ENCODE measurements at regions not wholly inside any gene's neighbourhood (a gene's known extent, or its start where the extent isn't known, plus 50 kb on each side); places are given as distances from the start of the nearest gene placed in this dataset.
A peak's percentile ranks its signal among the peaks of the same experiment; 100 is the strongest.
"Not testable (repeated sequence)": the region's sequence is repeated elsewhere in the genome, so short reads cannot be mapped to it uniquely, and the experiment has no call there.

DNA sequence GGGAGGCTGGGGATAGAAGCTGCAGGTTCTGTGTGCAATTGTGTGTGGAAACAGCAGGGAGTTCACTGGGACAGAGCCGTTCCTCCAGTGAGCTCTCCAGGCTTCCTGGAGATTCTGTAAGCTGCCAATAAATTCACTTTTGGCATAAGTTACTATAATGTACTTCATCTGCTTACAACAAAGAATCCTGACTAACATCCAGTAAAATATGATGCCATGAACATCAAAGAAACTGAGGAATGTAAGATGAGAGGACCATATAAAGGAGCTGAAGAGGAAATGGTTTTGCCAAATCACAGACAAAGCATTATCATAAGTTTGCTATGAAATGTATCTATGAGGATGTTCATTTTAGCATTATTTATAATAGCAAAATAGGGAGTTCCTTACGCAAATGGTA, 175.3 kb downstream of the KCNE4 start:
- DNase-seq: no peak

DNA sequence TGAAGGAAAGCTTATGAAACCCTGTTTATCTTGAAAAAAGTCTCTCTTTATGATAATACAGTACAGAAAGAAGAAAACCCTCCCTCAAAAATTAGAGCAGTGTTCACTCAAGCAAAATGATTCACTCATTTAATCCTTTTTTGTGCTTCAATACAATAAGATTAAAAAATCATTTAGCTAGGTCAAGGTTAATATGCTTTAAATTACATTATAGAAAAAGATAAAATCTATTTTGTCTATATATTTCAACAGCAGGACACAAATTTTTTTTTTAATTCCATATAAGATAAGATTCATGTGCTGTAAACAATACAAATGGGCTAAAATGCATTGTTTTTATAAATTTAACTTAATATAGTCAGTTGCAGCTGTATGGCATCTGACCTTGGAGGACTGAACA, 176.9 kb downstream of the KCNE4 start:
- DNase-seq: no peak

DNA sequence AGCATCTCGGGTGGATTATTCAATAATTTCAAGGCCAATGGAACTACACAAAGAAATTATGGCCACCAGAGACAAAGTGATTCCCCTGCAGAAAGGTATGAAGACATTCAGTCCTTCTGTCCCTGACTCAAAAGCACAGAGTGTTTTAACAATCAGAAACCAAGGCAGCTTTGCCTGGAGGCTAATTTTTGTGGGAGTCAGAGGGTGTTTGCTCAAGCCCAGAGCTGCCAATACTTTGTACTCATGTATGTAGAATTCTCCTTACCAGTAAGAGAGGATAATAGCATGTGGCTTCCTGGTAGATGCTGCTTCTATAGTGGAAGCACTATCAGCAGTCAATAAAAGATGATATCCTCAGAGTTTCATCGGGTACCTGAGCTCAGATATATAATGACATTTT, 178.4 kb downstream of the KCNE4 start:
- DNase-seq: no peak

DNA sequence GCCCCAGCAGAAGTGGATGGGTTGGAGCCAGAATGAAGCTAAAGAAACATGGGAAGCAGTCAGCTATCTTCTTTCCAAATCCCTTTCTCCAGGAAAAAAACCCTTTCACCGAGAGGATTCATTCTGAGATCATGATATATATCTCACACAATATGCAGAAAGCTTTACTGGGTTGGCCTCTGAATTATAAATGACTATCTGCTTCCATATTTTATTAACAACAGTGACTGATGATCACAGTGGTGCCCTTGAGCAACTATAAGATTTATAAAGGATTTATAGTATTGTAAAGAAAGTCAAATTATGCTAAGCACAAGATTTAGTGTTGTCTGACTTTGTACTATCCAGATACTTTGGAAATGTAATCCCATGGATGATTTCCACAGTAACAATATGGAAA, 180.3 kb downstream of the KCNE4 start:
- no peak for DNase-seq

DNA sequence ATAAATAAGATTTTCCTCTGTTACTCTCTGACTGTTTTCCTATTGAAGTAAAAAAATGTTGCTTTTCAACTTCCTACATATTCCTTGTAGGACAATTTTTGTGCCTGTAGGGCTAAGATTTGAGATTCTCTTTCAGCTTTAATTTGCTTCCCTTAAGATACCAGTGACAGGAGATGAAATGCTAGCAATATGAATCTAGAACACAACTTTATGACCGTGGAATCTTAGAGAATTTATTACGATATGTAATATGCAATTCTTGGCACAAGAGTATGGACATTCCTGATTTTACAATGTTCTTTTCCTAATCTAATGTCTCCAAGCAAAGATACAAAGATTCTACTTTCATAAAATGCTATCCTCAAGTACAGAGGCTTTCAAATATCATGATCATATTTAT, 180.9 kb downstream of the KCNE4 start:
- no peak for DNase-seq

DNA sequence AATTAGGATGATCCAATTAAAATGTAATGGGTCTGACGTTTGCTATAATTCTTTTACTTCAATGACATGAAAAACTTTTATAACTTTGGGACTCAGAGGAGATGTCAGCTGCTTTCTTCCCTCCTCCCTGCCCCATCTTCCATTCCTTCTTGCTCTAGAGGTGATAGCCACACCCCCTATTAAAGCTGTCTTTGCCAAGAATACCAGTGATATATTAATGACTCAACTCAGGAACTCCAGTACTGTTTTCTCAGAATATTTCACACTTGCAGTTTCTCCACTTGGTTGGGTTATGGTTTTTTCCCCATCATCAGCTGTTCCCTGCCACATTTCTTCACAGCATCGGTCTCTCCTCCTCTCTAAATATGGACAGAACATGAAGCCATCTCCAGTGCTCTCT, 184.0 kb downstream of the KCNE4 start:
- no peak for DNase-seq

DNA sequence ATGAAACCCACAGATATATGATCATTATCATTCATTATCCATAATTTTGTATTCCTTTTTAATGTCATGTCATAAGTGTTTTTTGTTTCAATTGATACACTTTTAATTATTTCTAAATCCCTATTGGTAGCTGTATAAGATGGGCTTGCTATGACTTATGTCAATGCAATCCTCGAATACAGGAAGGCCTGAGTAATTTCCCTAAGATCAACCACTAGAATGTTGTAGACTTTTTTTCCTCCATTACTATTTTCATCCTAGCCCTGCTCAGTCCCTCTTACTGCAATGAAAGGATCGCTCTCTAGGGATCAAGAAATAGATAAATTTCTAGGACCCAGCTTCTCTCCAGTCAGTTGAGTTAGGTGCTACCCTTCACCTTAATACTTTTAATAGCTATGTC, 186.3 kb downstream of the KCNE4 start:
- no peak for DNase-seq

DNA sequence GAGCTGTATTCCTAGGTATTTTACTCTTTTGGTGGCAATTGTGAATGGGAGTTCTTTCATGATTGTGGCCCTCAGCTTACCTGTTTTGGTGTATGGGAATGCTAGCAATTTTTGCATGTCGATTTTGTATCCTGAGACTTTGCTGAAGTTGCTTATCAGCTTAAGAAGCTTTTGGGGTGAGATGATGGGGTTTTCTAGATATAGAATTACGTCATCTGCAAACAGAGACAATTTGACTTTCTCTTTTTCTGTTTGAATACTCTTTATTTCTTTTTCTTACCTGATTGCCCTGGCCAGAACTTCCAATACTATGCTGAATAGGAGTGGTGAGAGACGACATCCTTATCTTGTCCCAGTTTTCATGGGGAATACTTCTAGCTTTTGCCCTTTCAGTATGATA, 191.2 kb downstream of the KCNE4 start:
- no peak for DNase-seq

DNA sequence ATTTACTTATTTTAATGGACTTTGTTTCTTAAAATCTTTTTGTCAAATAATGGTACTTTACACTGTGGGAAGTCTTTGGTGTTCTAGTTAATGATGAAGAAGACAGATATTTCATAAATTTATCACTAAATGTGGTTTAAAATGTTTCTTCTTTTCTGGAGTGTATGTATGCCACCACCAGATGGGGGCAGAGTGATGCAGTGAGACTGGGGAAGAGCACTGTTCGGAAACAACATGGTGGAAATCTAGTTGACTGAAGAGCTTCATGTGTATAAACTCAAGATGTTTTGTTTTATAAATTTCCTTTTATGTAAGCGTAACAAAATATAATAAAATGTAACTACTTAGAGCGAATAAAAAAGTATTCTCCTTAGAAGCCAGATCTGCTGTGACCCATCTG, 195.1 kb downstream of the KCNE4 start:
- peak; percentile 14 for DNase-seq

DNA sequence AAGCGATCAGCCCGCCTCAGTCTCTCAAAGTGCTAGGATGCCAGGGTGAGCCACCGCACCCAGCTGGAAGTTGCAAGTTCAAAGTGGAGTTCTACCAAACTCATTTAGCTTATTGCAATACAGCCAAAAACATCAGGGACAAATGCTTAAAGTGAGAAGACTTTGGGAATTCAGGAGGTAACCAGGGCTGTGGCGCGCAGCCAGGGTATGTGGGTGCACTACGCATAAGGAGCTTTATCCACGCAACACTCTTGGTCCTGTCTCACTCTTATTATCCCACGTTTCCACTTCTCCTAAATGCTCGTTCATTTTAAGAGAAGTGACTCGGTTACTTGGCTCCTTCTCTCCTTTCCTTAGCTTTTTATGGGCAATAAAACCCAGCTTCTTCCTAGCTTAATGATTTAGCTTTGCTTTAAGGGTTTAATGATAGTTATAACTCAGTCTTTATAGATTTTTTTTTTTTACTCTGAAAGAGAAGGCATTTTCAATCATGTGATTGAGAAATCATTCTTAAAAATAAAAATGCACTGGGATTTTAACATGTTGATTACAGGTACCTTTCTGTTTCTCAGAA, 199.8 kb downstream of the KCNE4 start:
- DNase-seq: no peak

DNA sequence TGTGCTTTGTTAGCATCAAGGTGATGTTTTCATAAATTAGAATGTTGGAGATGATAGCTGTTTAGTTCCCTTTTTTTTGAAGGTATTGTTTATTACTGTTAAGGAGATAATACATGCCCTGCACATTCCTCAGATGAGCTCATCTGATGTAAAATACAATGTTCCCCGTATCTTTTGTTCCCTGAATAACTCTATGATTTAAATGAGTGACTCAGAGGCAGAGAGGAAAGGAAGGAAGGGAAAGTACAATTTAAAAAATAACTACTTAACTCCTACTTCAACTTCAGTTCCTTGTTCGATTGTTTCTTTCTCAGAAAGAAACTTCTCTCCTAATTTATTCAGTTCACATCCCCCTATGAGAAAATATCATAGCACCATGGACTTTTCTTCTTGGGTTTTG, 208.7 kb downstream of the KCNE4 start:
- no peak for DNase-seq

DNA sequence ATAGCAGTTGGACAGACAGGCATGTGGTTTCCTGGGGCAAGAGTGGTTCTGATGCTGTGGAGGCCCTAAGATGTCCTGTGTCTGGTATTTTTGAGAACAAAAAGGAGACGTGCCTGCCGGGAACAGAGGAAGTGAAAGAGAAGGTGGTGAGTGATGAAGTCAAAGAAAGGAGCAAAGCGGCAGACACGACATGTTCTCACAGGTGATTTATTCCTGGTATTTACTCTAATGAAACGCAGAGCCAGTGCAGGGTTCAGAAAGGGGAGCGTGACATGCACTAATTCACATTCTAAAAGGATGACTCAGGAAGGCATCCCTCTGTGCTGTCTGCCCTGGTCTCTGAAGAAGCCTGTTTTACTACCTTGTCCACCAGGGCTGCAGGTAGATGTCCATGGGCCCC, 211.0 kb downstream of the KCNE4 start:
- DNase-seq: no peak

DNA sequence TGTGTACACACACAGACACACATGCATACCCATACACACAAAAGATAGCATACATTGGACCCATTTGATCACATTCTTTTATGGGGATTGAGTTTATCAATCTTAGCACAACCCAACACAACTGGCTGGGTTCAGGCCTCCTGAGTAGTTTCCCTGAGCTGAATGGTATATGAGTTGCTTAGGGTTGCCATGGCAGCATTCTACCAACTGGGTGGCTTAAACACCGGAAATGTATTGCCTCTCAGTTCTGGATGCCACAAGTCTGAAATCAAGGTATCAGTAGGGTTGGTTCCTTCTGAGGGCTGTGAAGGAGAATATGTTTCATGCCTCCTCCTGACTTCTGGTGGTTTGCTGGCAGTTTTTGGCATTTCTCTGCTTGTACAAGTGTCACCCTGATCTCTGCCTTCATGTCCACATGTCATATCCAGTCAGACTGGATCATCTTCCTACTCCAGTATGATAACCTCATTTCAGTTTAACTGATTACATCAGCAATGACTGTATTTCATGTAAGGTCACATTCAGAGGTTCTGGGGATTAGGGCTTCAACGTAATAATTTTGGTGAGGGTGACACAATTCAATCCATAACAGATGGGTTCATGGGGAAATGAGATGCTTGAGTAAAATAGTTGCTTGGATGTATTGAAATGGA, 212.7 kb downstream of the KCNE4 start:
- DNase-seq: no peak

DNA sequence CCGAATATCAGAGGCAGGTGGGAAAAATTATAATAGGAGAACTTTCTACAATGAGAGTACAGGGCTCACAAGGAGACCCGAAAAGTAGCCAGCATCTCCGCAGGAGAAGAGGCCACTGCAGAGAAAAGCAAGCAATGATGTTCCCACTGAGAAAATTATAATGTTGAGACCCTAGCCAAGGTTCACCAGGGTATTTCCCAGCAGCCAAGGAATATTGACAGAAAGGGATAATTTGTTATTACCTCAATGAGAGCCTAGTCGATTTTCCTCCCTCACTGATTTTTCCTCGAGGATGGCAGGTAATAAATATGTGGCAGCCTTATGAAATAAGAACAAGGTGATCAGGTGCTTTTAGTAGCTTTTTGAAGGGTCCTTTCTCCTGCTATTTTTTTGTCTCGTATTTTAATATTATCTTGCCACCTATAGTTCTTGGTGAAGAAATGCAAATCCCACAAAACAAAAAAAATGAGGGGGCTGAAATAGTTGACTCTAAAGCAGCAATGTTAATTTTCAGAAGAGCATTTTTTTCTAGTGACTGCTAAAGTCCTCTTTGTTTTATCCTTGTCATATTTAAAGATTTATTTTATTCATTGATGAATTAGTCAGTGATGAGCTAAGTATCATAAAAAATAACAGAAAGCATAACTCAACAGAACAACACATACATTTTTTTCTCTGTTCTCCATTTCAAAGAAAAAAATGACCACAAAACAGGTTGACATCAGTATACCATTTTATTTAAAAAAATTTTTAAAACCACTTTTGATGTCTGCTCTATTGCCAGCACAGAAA, 215.4 kb downstream of the KCNE4 start:
- DNase-seq: no peak

DNA sequence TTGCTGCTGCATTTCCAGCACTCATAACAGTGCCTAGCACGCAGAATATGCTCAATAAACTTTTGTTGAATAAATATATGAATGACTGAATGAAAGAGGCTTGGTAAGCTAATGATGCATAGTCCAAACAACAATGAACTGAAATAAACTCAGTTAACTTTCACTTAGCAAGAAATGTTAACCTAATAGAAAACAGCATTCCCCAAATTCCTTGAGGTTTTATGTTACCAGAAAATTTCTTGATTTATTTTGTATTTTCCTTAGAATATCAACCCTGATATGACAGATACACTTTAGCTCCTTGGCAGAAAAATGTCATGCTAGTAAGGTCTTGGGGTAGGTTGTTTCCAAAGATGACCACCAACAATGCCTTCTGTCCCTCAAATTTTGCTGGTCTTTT, 217.4 kb downstream of the KCNE4 start:
- DNase-seq: no peak

DNA sequence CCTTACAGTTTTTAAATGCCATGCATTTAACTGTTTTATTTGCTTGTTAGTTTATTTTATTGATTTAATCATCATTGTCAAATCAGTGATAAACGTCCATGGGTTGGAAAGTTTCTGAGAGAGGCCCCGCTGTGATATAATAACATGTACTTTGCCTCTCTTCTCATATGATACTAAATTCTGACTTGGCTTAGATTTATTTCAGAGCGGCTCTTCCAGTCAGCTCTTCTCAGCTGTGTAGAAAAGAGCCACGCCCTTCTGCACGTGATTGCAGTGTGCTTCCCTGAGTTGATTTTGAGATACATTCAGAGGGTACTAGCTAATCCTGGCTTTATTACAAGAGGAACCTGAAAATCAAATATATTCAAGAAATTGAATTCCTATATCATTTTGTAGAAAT, 218.6 kb downstream of the KCNE4 start:
- DNase-seq: no peak

DNA sequence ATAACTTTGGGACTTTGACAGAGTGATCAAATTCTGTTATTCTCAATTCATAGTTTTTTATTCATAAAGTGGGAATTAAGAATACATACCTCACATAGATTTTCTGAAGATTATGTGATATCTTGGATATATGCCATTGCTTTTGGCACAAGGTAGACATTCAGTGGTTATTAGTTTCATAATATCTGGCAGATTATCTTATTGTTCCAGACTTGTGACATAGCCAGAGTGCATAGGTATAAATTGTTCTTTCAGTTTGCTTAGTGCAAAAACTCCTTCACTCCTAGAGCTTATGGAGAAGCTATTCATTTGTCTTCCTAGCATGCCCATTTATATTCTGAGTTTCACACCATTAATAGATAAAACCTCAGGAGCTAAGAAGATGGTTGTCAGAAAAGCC, 222.0 kb downstream of the KCNE4 start:
- DNase-seq: no peak

DNA sequence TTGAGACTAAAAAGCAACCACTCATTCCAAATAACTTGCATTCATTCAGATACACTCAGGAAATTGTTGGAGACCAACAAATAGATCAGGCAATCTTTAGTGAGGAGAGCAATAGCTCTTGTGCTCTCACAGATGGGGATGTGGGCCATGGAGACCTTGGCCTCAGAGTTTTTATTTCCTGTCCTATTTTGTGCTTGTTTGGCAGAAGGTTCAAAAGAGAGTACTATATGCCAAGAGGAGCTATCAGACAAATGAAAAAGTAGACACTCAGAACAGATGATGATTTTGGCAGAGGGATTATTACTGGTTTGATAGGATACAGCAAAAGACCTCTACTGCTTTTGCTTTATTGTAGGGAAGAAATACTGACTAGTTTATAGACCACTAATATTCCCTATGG, 230.2 kb downstream of the KCNE4 start:
- no peak for DNase-seq

DNA sequence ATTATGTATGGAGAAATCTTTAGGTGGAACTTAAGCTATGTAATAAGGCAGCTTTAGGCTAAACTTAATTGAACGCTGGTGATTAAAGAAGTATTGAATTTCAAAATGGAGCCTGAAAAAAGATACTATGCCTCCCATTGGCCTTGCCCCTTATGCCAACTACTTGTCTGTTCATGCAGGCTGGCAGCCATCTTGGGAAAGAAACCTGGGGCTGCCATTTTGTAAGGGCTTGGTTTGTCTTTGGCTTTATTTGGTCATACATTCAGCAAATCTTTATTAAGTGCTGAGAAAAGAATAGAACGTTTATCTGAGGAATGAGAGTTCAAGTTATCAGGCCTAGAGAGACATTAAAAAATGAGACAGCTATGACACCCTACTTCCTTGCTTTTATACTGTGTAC, 231.3 kb downstream of the KCNE4 start:
- no peak for DNase-seq

DNA sequence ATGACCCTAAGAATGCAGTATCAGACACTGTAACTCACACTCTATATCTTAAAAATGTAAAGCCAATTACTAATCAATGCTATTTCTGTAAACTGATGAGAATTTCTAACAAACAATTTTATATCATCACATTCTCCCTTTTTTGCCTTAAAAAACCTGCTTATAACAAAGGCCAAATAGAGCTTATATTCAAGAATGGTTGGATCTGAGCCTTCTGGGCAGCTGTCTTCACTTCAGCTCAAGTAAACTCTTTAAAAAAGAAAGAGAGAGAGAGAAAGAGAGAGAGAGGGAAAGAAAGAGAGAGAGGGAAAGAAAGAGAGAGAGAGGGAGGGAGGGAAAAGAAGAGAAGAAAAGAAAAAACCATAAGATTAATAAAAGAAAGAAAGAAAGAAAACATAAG, 231.8 kb downstream of the KCNE4 start:
- no peak for DNase-seq

DNA sequence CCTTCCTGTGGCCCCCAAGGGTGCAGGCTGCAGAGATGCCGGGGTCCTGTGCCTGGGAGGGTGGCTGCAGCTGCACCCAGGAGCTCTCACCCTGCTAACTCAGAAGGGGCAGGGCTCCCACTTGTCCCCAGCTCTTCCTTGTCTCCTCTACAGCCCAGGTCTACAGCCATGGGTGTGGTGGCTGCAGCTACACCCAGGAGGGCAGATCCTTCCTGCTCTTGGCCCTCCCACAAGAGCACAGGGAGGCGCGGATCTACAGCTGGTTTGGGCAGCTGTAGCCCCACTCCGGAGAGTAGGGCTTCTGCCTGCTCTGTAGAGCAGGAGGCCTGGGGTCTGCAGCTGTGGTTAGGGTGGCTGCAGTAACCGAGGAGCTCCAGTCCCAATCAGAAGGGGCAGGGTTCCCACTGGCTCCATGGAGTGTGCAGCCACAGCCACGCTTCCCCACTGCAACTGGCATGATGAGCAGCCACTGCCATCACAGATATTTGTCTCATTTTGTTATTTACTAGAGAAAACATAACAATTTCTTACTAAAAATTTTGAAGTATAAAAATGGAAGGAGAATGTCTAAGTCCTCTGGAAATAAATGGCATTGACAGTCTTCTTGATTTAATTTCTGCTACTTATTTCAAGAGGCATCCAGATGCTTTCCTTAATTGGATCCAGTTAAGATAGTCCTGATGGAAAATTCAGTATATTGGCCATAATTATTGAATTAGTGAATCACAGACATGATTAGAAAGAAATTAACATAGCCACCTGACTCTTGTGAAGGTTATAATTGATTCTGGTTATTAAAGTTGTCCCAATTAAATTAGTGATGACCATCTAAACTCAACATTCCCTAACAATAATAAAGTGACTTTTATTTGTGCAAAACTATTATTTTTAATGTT, 233.6 kb downstream of the KCNE4 start:
- no peak for DNase-seq

DNA sequence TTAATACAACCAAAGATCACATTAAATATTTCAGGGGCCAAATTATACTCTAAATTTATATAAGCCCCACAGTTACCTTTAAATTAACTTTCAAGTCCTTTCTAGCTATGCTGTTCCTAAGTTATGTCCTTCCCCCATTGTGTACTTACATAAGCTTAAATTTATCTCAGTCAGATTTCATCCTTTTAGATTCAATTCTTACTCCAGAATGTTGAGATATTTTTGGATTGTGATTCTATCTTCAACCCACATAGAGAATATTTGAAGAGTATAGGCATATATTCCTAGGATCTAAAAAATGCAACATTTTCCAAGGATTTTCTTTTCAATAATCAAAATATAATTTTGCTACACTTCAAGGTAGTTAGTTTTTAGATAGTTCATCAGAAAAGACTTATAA, 242.8 kb downstream of the KCNE4 start:
- no peak for DNase-seq

DNA sequence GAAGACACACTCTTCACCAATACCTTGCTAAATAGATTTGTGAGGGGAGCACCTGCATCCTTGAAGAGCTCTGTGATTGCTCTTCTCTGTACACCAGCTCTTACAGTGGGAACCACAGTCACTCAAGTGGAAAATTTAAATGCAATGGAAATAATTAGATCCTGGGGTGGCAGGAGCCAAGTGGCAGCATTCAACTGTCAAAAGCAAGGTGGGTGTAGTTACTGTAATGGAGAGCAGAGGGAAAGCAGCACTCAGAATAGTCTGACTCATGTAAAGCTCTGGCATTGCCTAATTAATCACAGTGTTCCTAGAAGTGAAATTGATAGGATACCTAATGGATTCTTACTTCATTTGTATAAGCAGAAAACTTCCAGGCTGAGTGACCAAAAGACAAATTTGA, 245.8 kb downstream of the KCNE4 start:
- DNase-seq: peak; percentile 82

DNA sequence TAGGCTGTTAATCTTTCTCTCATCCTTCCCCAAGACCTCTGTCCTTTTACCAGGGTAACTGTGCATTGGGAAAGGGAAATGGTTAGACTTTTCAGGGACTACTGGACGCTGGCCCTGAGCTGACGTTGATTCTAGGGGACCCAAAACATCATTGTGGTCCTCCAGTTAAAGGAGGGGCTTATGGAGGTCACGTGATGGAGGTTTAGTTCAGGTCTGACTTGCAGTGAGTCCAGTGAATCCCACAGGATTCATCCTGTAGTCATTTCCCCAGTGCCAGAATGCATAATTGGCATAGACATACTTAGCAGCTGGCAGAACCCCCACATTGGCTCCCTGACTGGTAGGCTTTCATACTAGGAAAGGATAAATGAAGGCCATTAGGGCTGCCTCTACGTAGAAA, 246.3 kb downstream of the KCNE4 start:
- not testable (repeated sequence) for DNase-seq
